ENCODE measurements at regions not wholly inside any gene's neighbourhood (a gene's known extent, or its start where the extent isn't known, plus 50 kb on each side); places are given as distances from the start of the nearest gene placed in this dataset.
"Not testable (repeated sequence)": the region's sequence is repeated elsewhere in the genome, so short reads cannot be mapped to it uniquely, and the experiment has no call there.

DNA sequence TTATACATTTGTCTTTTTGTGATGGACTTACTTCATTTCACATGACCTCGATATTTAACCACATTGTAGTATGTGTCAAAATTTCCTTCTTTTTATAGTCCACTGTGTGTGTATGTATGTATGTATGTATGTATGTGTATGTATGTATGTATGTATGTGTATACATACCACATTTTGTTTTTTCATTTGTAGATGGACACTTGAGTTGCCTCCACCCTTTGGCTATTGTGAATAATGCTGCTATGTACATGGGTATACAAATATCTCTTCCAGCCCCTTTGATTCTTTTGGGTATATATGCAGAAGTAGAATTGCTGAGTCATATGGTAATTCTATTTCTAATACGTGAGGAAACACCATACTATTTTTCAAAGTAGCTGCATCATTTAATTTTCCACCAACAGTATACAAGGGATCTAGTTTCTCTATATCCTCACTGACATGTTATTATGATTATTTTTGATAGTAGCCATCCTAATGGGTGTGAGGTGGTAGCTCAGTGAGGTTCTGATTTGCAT, 228.2 kb downstream of the OPA1 start:
- no peak overlapping the region for H3K4me3 ChIP-seq (ENCODE audit: low read length)
- no peak overlapping the region for H3K4me2 ChIP-seq (ENCODE audit: low read length)
- no peak overlapping the region for H2AFZ ChIP-seq (ENCODE audit: low read depth, low read length)
- H3K9me3 ChIP-seq (ENCODE audit: low read length) = no peaks in the 10 kb centered on the region
- no peak overlapping the region for H3K9ac ChIP-seq (ENCODE audit: low read length)
- no peaks in the 10 kb centered on the region for H4K20me1 ChIP-seq (ENCODE audit: insufficient read depth)
- H3K27ac ChIP-seq (ENCODE audit: low read length) = no peak overlapping the region
- H3K27me3 ChIP-seq (ENCODE audit: insufficient read depth, low read depth, low read length) = no peaks in the 10 kb centered on the region
- H3K79me2 ChIP-seq (replicated peaks; ENCODE audit: insufficient read depth, low read length) = no peaks in the 10 kb centered on the region
- H3K36me3 ChIP-seq (ENCODE audit: insufficient read depth, low read length) = no peaks in the 10 kb centered on the region
- no peaks in the 10 kb centered on the region for H3K9me2 ChIP-seq (ENCODE audit: insufficient read depth, low read length)
- H3F3A ChIP-seq (ENCODE audit: insufficient read depth, low read length, poor library complexity, severe bottlenecking) = no peaks in the 10 kb centered on the region
- TF ChIP-seq TAF1 (IDR thresholded peaks at IDR 0.05; ENCODE audit: low read depth) = no peak
- no peak for TF ChIP-seq EZH2 (IDR thresholded peaks at IDR 0.05; ENCODE audit: borderline replicate concordance, insufficient read depth, low read length, poor library complexity, severe bottlenecking)
- no peak for TF ChIP-seq EP300 (conservative IDR thresholded peaks at IDR 0.05; ENCODE audit: poor library complexity, severe bottlenecking)
- no peak for TF ChIP-seq MXI1 (conservative IDR thresholded peaks at IDR 0.05; ENCODE audit: poor library complexity, severe bottlenecking)
- no peak for TF ChIP-seq SMC3 (conservative IDR thresholded peaks at IDR 0.05; ENCODE audit: poor library complexity)
- TF ChIP-seq, protein P1, sequence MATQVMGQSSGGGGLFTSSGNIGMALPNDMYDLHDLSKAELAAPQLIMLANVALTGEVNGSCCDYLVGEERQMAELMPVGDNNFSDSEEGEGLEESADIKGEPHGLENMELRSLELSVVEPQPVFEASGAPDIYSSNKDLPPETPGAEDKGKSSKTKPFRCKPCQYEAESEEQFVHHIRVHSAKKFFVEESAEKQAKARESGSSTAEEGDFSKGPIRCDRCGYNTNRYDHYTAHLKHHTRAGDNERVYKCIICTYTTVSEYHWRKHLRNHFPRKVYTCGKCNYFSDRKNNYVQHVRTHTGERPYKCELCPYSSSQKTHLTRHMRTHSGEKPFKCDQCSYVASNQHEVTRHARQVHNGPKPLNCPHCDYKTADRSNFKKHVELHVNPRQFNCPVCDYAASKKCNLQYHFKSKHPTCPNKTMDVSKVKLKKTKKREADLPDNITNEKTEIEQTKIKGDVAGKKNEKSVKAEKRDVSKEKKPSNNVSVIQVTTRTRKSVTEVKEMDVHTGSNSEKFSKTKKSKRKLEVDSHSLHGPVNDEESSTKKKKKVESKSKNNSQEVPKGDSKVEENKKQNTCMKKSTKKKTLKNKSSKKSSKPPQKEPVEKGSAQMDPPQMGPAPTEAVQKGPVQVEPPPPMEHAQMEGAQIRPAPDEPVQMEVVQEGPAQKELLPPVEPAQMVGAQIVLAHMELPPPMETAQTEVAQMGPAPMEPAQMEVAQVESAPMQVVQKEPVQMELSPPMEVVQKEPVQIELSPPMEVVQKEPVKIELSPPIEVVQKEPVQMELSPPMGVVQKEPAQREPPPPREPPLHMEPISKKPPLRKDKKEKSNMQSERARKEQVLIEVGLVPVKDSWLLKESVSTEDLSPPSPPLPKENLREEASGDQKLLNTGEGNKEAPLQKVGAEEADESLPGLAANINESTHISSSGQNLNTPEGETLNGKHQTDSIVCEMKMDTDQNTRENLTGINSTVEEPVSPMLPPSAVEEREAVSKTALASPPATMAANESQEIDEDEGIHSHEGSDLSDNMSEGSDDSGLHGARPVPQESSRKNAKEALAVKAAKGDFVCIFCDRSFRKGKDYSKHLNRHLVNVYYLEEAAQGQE (IDR thresholded peaks at IDR 0.05; ENCODE audit: borderline replicate concordance) = no peak
- no peak for TF ChIP-seq RAD21 (conservative IDR thresholded peaks at IDR 0.05)
- no peak for TF ChIP-seq POLR2AphosphoS5 (IDR thresholded peaks at IDR 0.05)
- TF ChIP-seq, protein P2, sequence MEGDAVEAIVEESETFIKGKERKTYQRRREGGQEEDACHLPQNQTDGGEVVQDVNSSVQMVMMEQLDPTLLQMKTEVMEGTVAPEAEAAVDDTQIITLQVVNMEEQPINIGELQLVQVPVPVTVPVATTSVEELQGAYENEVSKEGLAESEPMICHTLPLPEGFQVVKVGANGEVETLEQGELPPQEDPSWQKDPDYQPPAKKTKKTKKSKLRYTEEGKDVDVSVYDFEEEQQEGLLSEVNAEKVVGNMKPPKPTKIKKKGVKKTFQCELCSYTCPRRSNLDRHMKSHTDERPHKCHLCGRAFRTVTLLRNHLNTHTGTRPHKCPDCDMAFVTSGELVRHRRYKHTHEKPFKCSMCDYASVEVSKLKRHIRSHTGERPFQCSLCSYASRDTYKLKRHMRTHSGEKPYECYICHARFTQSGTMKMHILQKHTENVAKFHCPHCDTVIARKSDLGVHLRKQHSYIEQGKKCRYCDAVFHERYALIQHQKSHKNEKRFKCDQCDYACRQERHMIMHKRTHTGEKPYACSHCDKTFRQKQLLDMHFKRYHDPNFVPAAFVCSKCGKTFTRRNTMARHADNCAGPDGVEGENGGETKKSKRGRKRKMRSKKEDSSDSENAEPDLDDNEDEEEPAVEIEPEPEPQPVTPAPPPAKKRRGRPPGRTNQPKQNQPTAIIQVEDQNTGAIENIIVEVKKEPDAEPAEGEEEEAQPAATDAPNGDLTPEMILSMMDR (IDR thresholded peaks at IDR 0.05; ENCODE audit: poor library complexity, severe bottlenecking) = no peak

DNA sequence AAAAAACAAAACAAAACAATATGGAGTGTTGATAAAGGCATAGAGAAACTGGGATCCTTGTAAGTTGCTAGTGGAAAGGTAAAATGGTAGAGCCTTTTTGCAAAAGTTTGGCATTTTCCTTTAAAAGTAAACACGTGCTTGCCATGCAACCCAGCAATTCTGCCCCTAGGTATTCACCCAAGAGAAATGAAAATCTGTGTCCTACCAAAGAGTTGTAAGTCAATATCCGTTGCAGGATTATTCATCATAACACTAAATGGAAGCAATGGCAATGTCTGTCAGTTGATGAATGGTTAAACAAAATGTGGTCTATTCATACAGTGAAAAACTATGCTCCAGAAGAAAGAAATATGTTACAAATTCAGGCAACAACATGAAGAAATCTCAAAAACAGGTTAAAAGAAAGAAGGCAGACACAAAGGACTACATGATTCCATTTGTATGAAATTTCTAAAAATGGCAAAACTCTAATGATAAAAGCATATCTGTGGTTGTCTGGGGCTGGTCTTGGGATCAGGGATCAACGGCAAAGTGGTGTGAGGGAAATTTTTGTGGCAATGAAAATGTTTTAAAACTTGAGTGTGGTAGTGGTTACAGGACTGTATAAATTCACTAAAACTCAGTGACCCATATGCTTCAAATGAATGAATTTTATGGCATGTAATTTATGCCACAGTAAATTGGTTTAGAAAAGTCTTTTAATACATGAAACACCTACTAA, 229.6 kb downstream of the OPA1 start:
- Histone ChIP-seq H3K9ac (ENCODE audit: low read length) (no peak overlapping the region), H3K27me3 (ENCODE audit: insufficient read depth, low read depth, low read length) (no peaks in the 10 kb centered on the region), H3K4me2 (ENCODE audit: low read length) (no peak overlapping the region), H3F3A (ENCODE audit: insufficient read depth, low read length, poor library complexity, severe bottlenecking) (no peaks in the 10 kb centered on the region), H3K27ac (ENCODE audit: low read length) (no peak overlapping the region), H4K20me1 (ENCODE audit: insufficient read depth) (no peaks in the 10 kb centered on the region), H3K79me2 (replicated peaks; ENCODE audit: insufficient read depth, low read length) (no peaks in the 10 kb centered on the region), H3K9me3 (ENCODE audit: low read length) (no peaks in the 10 kb centered on the region), H3K36me3 (ENCODE audit: insufficient read depth, low read length) (no peaks in the 10 kb centered on the region), H2AFZ (ENCODE audit: low read depth, low read length) (no peak overlapping the region), H3K4me3 (ENCODE audit: low read length) (no peak overlapping the region), H3K9me2 (ENCODE audit: insufficient read depth, low read length) (no peaks in the 10 kb centered on the region)
- TF ChIP-seq EP300 (conservative IDR thresholded peaks at IDR 0.05; ENCODE audit: poor library complexity, severe bottlenecking) (no peak), POLR2AphosphoS5 (IDR thresholded peaks at IDR 0.05) (no peak), MXI1 (conservative IDR thresholded peaks at IDR 0.05; ENCODE audit: poor library complexity, severe bottlenecking) (no peak)
- TF ChIP-seq, protein P2 (IDR thresholded peaks at IDR 0.05; ENCODE audit: poor library complexity, severe bottlenecking) = no peak

DNA sequence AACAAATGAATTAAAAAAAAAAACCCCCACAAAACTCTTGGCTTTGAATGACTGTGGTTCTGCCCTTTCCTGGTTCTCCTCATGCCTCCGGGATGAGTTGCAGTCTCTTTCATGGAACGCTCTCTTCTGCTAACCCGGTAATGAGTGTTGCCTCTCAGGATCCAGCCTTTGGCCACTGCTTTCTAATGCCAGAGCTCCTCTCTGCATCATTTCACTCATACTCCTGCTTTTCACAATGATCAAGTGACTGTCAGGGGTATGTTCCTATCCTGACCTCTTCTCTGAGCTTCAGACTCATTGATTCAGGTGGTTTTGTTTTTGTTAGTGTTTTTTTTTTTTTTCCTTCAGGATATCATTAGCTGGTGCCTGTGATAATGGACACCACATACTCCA, 230.2 kb downstream of the OPA1 start:
- not testable (repeated sequence) for H3F3A ChIP-seq (ENCODE audit: insufficient read depth, low read length, poor library complexity, severe bottlenecking); H3K9me2 ChIP-seq (ENCODE audit: insufficient read depth, low read length); H3K9ac ChIP-seq (ENCODE audit: low read length); H2AFZ ChIP-seq (ENCODE audit: low read depth, low read length); H3K27ac ChIP-seq (ENCODE audit: low read length); H3K36me3 ChIP-seq (ENCODE audit: insufficient read depth, low read length); H3K27me3 ChIP-seq (ENCODE audit: insufficient read depth, low read depth, low read length); H3K4me2 ChIP-seq (ENCODE audit: low read length); H3K4me3 ChIP-seq (ENCODE audit: low read length); H4K20me1 ChIP-seq (ENCODE audit: insufficient read depth); H3K79me2 ChIP-seq (replicated peaks; ENCODE audit: insufficient read depth, low read length); H3K9me3 ChIP-seq (ENCODE audit: low read length)

Data from neural cell (in vitro differentiated cells).